ENCODE measurements at regions not wholly inside any gene's neighbourhood (a gene's known extent, or its start where the extent isn't known, plus 50 kb on each side); places are given as distances from the start of the nearest gene placed in this dataset.

- TF ChIP-seq, protein P1, sequence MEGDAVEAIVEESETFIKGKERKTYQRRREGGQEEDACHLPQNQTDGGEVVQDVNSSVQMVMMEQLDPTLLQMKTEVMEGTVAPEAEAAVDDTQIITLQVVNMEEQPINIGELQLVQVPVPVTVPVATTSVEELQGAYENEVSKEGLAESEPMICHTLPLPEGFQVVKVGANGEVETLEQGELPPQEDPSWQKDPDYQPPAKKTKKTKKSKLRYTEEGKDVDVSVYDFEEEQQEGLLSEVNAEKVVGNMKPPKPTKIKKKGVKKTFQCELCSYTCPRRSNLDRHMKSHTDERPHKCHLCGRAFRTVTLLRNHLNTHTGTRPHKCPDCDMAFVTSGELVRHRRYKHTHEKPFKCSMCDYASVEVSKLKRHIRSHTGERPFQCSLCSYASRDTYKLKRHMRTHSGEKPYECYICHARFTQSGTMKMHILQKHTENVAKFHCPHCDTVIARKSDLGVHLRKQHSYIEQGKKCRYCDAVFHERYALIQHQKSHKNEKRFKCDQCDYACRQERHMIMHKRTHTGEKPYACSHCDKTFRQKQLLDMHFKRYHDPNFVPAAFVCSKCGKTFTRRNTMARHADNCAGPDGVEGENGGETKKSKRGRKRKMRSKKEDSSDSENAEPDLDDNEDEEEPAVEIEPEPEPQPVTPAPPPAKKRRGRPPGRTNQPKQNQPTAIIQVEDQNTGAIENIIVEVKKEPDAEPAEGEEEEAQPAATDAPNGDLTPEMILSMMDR (conservative IDR thresholded peaks at IDR 0.05; ENCODE audit: low read depth, low read length): no peak
- TF ChIP-seq POLR2A (IDR thresholded peaks at IDR 0.05; ENCODE audit: low read depth, low read length) (no peak), MAZ (IDR thresholded peaks at IDR 0.05; ENCODE audit: borderline replicate concordance, low read depth, low read length) (no peak), CEBPB (IDR thresholded peaks at IDR 0.05; ENCODE audit: low read depth, low read length) (no peak), RAD21 (IDR thresholded peaks at IDR 0.05; ENCODE audit: low read length) (no peak), FOS (IDR thresholded peaks at IDR 0.05; ENCODE audit: low read depth, low read length) (no peak)
These were observed 157.7 kb upstream of the AVPR1A start for GRCh38 chr12:63308671-63309070.
